ENCODE measurements at regions not wholly inside any gene's neighbourhood (a gene's known extent, or its start where the extent isn't known, plus 50 kb on each side); places are given as distances from the start of the nearest gene placed in this dataset.

DNA sequence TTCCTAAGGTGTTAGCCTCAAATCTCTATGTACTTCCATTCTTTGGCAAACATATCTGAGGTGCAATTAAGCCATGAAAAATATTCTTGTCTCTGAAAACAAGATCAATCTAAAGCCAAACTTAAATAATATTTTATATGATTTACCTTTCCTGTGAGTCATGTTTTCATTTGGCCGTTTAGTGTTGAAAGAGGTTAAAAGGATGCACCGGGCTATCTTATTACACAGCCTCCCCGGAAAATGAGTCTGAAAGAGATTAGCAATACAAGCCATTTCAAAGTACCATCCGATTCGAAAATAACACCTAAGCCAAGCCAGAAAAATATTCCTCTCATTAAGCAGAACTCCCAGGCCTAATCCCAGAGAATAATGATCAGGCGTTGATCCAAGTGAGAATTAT, 161.5 kb upstream of the EPHA5 start:
- DNase-seq (ENCODE audit: low read depth, low spot score) (no peak), ATAC-seq (no peak)
- in situ Hi-C loops (cut with HindIII; ENCODE audit: low pct_unique_long_range_greater_than_20kb, low sequenced_read_pairs): no loop called here
- Histone ChIP-seq H3K9me3 (ENCODE audit: control insufficient read depth, insufficient read depth, low read depth, low read length) (no peaks in the 10 kb centered on the region), H3K27me3 (ENCODE audit: control insufficient read depth, insufficient read depth, low read length) (no peaks in the 10 kb centered on the region), H3K36me3 (ENCODE audit: control insufficient read depth, insufficient read depth, low read length) (no peaks in the 10 kb centered on the region), H3K27ac (ENCODE audit: low read length) (no peak overlapping the region), H3K4me1 (ENCODE audit: control insufficient read depth, insufficient read depth, low read length) (no peaks in the 10 kb centered on the region), H3K4me3 (ENCODE audit: low read depth in 2 of 2, low read length in 2 of 2) (no peak overlapping the region)
- intact Hi-C loops (cut with micrococcal nuclease; ENCODE audit: unreplicated experiment): no loop called here
- no peak for TF ChIP-seq SIN3A (IDR thresholded peaks at IDR 0.05; ENCODE audit: borderline replicate concordance, insufficient read depth, low read depth, low read length)
- TF ChIP-seq, protein P1, sequence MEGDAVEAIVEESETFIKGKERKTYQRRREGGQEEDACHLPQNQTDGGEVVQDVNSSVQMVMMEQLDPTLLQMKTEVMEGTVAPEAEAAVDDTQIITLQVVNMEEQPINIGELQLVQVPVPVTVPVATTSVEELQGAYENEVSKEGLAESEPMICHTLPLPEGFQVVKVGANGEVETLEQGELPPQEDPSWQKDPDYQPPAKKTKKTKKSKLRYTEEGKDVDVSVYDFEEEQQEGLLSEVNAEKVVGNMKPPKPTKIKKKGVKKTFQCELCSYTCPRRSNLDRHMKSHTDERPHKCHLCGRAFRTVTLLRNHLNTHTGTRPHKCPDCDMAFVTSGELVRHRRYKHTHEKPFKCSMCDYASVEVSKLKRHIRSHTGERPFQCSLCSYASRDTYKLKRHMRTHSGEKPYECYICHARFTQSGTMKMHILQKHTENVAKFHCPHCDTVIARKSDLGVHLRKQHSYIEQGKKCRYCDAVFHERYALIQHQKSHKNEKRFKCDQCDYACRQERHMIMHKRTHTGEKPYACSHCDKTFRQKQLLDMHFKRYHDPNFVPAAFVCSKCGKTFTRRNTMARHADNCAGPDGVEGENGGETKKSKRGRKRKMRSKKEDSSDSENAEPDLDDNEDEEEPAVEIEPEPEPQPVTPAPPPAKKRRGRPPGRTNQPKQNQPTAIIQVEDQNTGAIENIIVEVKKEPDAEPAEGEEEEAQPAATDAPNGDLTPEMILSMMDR (IDR thresholded peaks at IDR 0.05): no peak
- no peak for TF ChIP-seq POLR2AphosphoS5 (IDR thresholded peaks at IDR 0.05; ENCODE audit: low read depth, low read length)
- POLR2A ChIA-PET: no interaction called here
- BruUV-seq (replicated peaks): no TSS peak
- CTCF ChIA-PET: no interaction called here

DNA sequence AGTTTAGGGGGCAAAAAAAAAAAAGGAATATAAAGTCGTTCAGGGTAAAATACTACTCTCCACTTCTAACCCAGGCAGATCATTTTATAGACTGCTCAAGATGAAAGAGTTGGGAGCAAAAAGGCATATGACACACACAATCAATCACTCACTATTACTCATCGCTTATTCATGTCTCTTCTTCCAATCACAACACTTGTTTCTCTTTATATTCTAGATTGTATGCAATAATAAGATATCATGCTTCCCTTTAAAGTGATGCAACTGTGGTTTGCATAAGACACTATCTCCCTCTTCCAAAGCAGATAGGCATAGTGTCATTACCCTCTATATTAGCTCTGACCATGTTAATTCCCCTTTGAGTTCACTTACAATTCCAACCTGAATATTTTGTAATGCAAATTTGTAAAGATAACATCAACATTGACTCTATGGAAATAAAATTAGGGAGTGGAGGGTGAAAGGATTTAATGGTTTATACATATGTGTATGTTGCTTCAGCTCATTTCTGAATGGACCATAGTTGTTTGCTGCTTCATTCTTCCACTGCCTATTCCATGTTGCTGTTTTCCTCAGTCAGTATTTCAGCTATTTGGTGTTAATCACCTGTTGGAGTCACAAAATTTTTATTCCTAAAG, 154.9 kb upstream of the EPHA5 start:
- Histone ChIP-seq H3K4me1 (ENCODE audit: control insufficient read depth, insufficient read depth, low read length) (no peaks in the 10 kb centered on the region), H3K27me3 (ENCODE audit: control insufficient read depth, insufficient read depth, low read length) (no peaks in the 10 kb centered on the region), H3K9me3 (ENCODE audit: control insufficient read depth, insufficient read depth, low read depth, low read length) (no peaks in the 10 kb centered on the region), H3K36me3 (ENCODE audit: control insufficient read depth, insufficient read depth, low read length) (no peaks in the 10 kb centered on the region), H3K27ac (ENCODE audit: low read length) (no peak overlapping the region), H3K4me3 (ENCODE audit: low read depth in 2 of 2, low read length in 2 of 2) (no peak overlapping the region)
- no peak for TF ChIP-seq TCF7L2 (IDR thresholded peaks at IDR 0.05; ENCODE audit: low read depth, low read length)
- TF ChIP-seq POLR2AphosphoS5 (IDR thresholded peaks at IDR 0.05; ENCODE audit: low read depth, low read length): no peak
- TF ChIP-seq, protein P1 (IDR thresholded peaks at IDR 0.05): no peak
- no peak for TF ChIP-seq SIN3A (IDR thresholded peaks at IDR 0.05; ENCODE audit: borderline replicate concordance, insufficient read depth, low read depth, low read length)
- TF ChIP-seq, protein P2, sequence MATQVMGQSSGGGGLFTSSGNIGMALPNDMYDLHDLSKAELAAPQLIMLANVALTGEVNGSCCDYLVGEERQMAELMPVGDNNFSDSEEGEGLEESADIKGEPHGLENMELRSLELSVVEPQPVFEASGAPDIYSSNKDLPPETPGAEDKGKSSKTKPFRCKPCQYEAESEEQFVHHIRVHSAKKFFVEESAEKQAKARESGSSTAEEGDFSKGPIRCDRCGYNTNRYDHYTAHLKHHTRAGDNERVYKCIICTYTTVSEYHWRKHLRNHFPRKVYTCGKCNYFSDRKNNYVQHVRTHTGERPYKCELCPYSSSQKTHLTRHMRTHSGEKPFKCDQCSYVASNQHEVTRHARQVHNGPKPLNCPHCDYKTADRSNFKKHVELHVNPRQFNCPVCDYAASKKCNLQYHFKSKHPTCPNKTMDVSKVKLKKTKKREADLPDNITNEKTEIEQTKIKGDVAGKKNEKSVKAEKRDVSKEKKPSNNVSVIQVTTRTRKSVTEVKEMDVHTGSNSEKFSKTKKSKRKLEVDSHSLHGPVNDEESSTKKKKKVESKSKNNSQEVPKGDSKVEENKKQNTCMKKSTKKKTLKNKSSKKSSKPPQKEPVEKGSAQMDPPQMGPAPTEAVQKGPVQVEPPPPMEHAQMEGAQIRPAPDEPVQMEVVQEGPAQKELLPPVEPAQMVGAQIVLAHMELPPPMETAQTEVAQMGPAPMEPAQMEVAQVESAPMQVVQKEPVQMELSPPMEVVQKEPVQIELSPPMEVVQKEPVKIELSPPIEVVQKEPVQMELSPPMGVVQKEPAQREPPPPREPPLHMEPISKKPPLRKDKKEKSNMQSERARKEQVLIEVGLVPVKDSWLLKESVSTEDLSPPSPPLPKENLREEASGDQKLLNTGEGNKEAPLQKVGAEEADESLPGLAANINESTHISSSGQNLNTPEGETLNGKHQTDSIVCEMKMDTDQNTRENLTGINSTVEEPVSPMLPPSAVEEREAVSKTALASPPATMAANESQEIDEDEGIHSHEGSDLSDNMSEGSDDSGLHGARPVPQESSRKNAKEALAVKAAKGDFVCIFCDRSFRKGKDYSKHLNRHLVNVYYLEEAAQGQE (IDR thresholded peaks at IDR 0.05; ENCODE audit: insufficient read depth in 1 of 2, low read depth in 2 of 2, low read length in 1 of 2): no peak
- in situ Hi-C loops (cut with HindIII; ENCODE audit: low pct_unique_long_range_greater_than_20kb, low sequenced_read_pairs): no loop called here
- no TSS peak for BruUV-seq (replicated peaks)
- intact Hi-C loops (cut with micrococcal nuclease; ENCODE audit: unreplicated experiment): no loop called here
- ChIA-PET POLR2A (no interaction called here), CTCF (no interaction called here)
- DNase-seq (ENCODE audit: low read depth, low spot score) (no peak), ATAC-seq (no peak)

All from Panc1 (cell line).